Heart right ventricle (tissue), 16 donors: ENCODE measurements at regions not wholly inside any gene's neighbourhood (a gene's known extent, or its start where the extent isn't known, plus 50 kb on each side); places are given as distances from the start of the nearest gene placed in this dataset.

Experiments
- ATAC-seq, 8 donors: fragments of 200-7000 bp; cut with Tn5 transposase; one replicate each; pipeline ENCODE4 v1.9.1; 2020; ENCODE audit warnings: mild to moderate bottlenecking in 8 of 8, moderate library complexity in 8 of 8, moderate number of reproducible peaks in 1 of 8
- DNase-seq, 2 donors: peaks; one replicate each; pipeline ENCODE4 v3.0.0-alpha.2; 2020
- H3K27ac ChIP-seq, 10 donors: fragments of 200-600 bp; sonication (generic) in 2 of 10; one replicate each; pipeline versions ENCODE4 v1.5.0 to v1.8.0; 2020 to 2022; ENCODE audit warnings: mild to moderate bottlenecking in 3 of 10
- H3K27me3 ChIP-seq, 7 donors: fragments of 200-600 bp; one replicate each; pipeline ENCODE4 v1.8.0; 2021 to 2022; ENCODE audit warnings: mild to moderate bottlenecking in 2 of 7
- H3K36me3 ChIP-seq, 9 donors: fragments of 200-600 bp; sonication (generic) in 1 of 9; one replicate each; pipeline versions ENCODE4 v1.5.0 to v1.8.0; 2020 to 2022; ENCODE audit warnings: mild to moderate bottlenecking in 2 of 9
- H3K4me1 ChIP-seq, 9 donors: fragments of 200-600 bp; sonication (generic) in 1 of 9; one replicate each; pipeline versions ENCODE4 v1.5.0 to v1.8.0; 2020 to 2022; ENCODE audit warnings: mild to moderate bottlenecking in 4 of 9
- H3K4me3 ChIP-seq, 10 donors: fragments of 200-600 bp; sonication (generic) in 2 of 10; one replicate each; pipeline versions ENCODE4 v1.5.0 to v1.8.0; 2020 to 2022; ENCODE audit warnings: mild to moderate bottlenecking in 7 of 10, moderate library complexity in 2 of 10
- H3K9me3 ChIP-seq, 11 donors: fragments of 200-600 bp in 10 of 11; sonication (generic) in 2 of 11; one replicate each; pipeline versions ENCODE4 v1.5.0 to v1.8.0; 2013 to 2022; ENCODE audit warnings: mild to moderate bottlenecking in 2 of 11, control low read depth in 1 of 11, moderate library complexity in 1 of 11
- WGBS, 2 donors: extraction: QIAGEN DNeasy Blood & Tissue Kit; methylation state at CpG; one replicate each; pipeline ENCODE4 v1.1.7; 2013; ENCODE audit warnings: inconsistent platforms in 1 of 2; 5-methylcytosine and 5-hydroxymethylcytosine counted together
- intact Hi-C, 10 donors: fragments of 100-400 bp; cut with DNase I; formaldehyde crosslinking; loops; one replicate each; pipeline versions ENCODE4 v1.11.1 to v1.14.2; 2022
- TF ChIP-seq, protein P1 (sequence below), 9 donors: fragments of 200-600 bp; sonication (generic) in 2 of 9; IDR thresholded peaks; one replicate each; pipeline versions ENCODE4 v1.5.0 to v1.8.0; 2021 to 2022; ENCODE audit warnings: antibody characterized with exemption in 9 of 9, mild to moderate bottlenecking in 5 of 9, moderate library complexity in 1 of 9
- donor health status: Arrhythmogenic right ventricular cardiomyopathy.
- donor health status: ischemic (EF 13 %, LVEDD 7.1; RV severe dilation, severe dysfunction).
- donor health status: healthy with polysubstance abuse.
- donor health status: DM: no; HTN: yes; CAD: no.
- donor health status: DM: no; HTN: no; CAD: no.
- donor health status: ischemic (EF 25% LVEDD 6.9; RV normal size, moderate dysfunction).
- donor health status: ischemic (EF 25% LVEDD 5.7; RV mildly dilated, moderate dysfunction).
- donor health status: healthy.
- donor health status: DM: yes; HTN: yes; CAD: no.
- donor health status: Ischemic cardiomyopathy.
- donor health status: ischemic (EF 35%, LVEDD 5.7; RV mildly dilated, moderate dysfunction).
- donor health status: nonischemic (EF 11% LVEDD 7.7; RV severe dilation, severe dysfunction).
- donor health status: DM: yes; HTN: yes; CAD: no.
- donor health status: PGD.
- donor health status: ischemic (EF 29% LVEDD 5.4; RV normal size, mild dysfunction).
- donor health status: nonischemic (EF 23%, LVEDD 6.1; RV moderate dilation, normal function).

DNA sequence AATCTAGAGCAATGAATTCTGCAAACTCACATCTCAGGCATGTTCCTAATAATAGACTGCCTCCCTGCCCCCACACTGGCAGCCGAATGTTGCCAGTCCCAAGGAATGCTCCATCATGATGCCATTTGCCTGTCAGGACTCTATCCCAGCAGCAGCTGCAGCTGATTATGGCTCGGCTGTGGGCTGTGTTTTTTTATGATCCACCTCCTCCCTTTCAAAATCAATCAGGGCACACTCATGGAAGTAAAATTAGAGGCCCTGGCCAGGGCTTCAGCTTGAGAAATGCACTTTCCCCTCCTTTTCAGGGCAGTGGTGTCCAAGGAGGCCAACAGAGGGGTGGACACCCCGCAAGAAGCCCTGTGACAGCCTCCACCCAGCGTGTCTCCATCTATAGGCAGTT, 176.7 kb upstream of the S1PR3 start:
- H3K27ac ChIP-seq = peak overlapping the region; percentile 55 to 81 (median 74)
- no peaks in the 10 kb centered on the region for H3K36me3 ChIP-seq
- WGBS, 2 donors = 57 to 58% methylated on average over 4 of the region's 4 CpGs
- no peak overlapping the region for H3K4me3 ChIP-seq
- ATAC-seq (peak; percentile 88 to 97 (median 93)), DNase-seq (peak; percentile 63 to 77)
- H3K4me1 ChIP-seq = peaks cover 3 to 43% (median 20%) of the 10 kb centered on the region in 9 donors
- intact Hi-C loops = loop anchor here in 2 of 10 donors (10.0 kb wide), 1 partner anchor 180 kb away; the partner anchor contains the start of gene S1PR3 (in 2 of the 2)
- H3K9me3 ChIP-seq = no peaks in the 10 kb centered on the region
- H3K27me3 ChIP-seq = peaks cover 0 to 52% (median 0%) of the 10 kb centered on the region in 7 donors
- TF ChIP-seq, protein P1, sequence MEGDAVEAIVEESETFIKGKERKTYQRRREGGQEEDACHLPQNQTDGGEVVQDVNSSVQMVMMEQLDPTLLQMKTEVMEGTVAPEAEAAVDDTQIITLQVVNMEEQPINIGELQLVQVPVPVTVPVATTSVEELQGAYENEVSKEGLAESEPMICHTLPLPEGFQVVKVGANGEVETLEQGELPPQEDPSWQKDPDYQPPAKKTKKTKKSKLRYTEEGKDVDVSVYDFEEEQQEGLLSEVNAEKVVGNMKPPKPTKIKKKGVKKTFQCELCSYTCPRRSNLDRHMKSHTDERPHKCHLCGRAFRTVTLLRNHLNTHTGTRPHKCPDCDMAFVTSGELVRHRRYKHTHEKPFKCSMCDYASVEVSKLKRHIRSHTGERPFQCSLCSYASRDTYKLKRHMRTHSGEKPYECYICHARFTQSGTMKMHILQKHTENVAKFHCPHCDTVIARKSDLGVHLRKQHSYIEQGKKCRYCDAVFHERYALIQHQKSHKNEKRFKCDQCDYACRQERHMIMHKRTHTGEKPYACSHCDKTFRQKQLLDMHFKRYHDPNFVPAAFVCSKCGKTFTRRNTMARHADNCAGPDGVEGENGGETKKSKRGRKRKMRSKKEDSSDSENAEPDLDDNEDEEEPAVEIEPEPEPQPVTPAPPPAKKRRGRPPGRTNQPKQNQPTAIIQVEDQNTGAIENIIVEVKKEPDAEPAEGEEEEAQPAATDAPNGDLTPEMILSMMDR (IDR thresholded peaks at IDR 0.05) = no peak

DNA sequence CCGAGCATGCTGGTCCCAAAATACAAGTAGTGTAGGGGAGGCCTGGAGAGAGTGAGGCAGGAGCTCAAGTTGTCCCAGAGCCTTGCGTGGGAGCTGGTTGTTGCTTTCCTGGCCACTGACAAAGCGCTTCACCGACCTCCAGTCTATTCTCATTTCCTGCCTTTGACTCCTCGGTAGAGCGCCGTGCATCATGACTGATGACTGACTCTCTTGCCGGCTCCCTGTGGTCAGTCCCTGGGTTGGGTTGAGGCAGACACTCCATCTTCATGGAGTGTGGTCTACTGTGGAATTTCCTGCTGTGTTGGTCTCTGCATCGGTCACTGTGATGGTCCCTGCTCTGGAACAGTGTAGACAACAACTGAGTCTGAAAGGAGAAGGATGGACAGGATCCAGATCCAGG, 175.1 kb upstream of the S1PR3 start:
- peaks cover 0 to 7% (median 3%) of the 10 kb centered on the region in 11 donors for H3K9me3 ChIP-seq
- intact Hi-C loops = loop anchor here in 2 of 10 donors (10.0 kb wide), 1 partner anchor 179 kb away; the partner anchor contains the start of gene S1PR3 (in 2 of the 2)
- no peak for ATAC-seq
- H3K4me1 ChIP-seq = peaks cover 3 to 46% (median 20%) of the 10 kb centered on the region in 9 donors
- no peak overlapping the region for H3K27ac ChIP-seq
- H3K4me3 ChIP-seq = no peak overlapping the region
- WGBS, 2 donors = 68 to 83% methylated on average over 9 of the region's 9 CpGs
- H3K36me3 ChIP-seq = no peaks in the 10 kb centered on the region
- DNase-seq = no peak
- TF ChIP-seq, protein P1 (IDR thresholded peaks at IDR 0.05) = no peak
- peaks cover 0 to 40% (median 0%) of the 10 kb centered on the region in 7 donors for H3K27me3 ChIP-seq

DNA sequence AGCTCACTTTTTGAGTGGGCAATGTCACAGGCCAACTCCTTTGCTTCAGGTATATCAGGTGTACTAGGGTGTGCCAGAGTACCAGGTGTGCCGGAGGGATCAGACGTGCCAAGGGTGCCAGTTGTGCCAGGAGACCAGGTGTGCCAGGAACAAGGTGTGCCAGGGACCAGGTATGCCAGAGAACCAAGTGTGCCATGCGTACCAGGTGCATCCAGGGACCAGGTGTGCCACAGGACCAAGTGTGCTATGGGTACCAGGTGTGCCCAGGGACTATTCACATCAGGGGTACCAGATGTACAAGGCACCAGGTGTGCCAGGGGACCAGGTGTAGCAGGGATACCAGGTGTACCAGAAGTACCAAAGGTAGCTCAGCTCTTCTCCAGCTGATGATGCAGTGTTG, 174.7 kb upstream of the S1PR3 start:
- no peaks in the 10 kb centered on the region for H3K36me3 ChIP-seq
- no peak overlapping the region for H3K27ac ChIP-seq
- intact Hi-C loops = loop anchor here in 2 of 10 donors (10.0 kb wide), 1 partner anchor 178 kb away; the partner anchor contains the start of gene S1PR3 (in 2 of the 2)
- 90 to 97% methylated on average over 3 of the region's 3 CpGs for whole genome bisulfite sequencing, 2 donors
- peaks cover 3 to 46% (median 20%) of the 10 kb centered on the region in 9 donors for H3K4me1 ChIP-seq
- TF ChIP-seq, protein P1 (IDR thresholded peaks at IDR 0.05) = no peak
- H3K4me3 ChIP-seq = no peak overlapping the region
- H3K9me3 ChIP-seq = peaks cover 0 to 12% (median 3%) of the 10 kb centered on the region in 11 donors
- peaks cover 0 to 40% (median 0%) of the 10 kb centered on the region in 7 donors for H3K27me3 ChIP-seq
- ATAC-seq = no peak
- DNase-seq = no peak

DNA sequence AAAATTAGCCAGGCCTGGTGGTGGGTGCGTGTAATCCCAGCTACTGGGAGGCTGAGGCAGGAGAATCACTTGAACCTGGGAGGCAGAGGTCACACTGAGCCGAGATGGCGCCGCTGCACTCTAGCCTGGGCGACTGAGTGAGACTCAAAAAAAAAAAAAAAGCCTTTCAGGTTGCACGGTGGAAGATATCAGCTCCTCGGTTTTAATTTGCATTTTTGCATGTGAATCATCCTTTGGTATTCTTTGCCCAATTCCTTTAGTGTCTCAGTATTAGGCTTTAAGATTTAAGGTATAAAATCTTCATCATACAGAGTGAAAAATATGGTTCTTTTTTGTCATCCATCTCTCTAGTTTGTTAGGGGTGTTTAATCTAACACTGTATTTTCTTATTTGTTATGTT, 173.6 kb upstream of the S1PR3 start:
- WGBS, 2 donors = 90 to 91% methylated on average over 7 of the region's 7 CpGs

More for the DNA sequence above, 173.6 kb upstream of the S1PR3 start:
- DNase-seq = no peak
- Histone ChIP-seq H3K4me1 (peaks cover 3 to 46% (median 20%) of the 10 kb centered on the region in 9 donors), H3K27me3 (peaks cover 0 to 50% (median 0%) of the 10 kb centered on the region in 7 donors), H3K4me3 (no peak overlapping the region), H3K9me3 (peaks cover 0 to 15% (median 3%) of the 10 kb centered on the region in 11 donors), H3K36me3 (no peaks in the 10 kb centered on the region), H3K27ac (no peak overlapping the region)
- intact Hi-C loops = loop anchor here in 2 of 10 donors (10.0 kb wide), 1 partner anchor 177 kb away; the partner anchor contains the start of gene S1PR3 (in 2 of the 2)
- no peak for ATAC-seq
- TF ChIP-seq, protein P1 (IDR thresholded peaks at IDR 0.05) = no peak
